ENCODE measurements at regions not wholly inside any gene's neighbourhood (a gene's known extent, or its start where the extent isn't known, plus 50 kb on each side); places are given as distances from the start of the nearest gene placed in this dataset.
"Not testable (repeated sequence)": the region's sequence is repeated elsewhere in the genome, so short reads cannot be mapped to it uniquely, and the experiment has no call there.

DNA sequence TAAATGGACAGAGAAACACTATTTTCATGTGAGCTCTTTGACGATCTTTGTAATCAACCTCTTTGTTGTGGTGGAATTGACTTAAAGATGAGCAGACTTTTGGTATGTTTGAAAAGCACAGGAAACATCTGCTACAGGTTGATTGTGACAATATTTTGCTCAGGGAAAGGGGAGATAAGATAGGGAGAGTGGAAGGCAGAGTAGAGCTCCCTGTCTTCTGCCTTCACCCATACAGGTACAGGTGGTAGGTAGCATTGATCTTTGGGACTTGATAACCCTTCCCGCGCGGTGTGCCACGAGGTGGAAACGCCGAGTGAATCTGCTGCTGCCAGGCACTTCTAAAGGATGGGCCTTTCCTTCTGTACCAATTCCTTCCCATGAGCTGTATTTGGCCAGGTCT lies 183.6 kb downstream of the UTRN start:
- ChIA-PET CTCF (no interaction called here), POLR2A (no interaction called here)
- H3K27me3 ChIP-seq (ENCODE audit: control insufficient read depth, insufficient read depth, low read length) = no peaks in the 10 kb centered on the region
- no peak for DNase-seq (ENCODE audit: low read depth, low spot score)
- peaks cover 6% of the 10 kb centered on the region; the same call in 1 of the 2 replicates for H3K9me3 ChIP-seq (ENCODE audit: control insufficient read depth, insufficient read depth, low read length)
- no peak for TF ChIP-seq CTCF (IDR thresholded peaks at IDR 0.05; ENCODE audit: low read depth, low read length)
- H3K27ac ChIP-seq (ENCODE audit: low read depth, low read length) = no peak overlapping the region
- H3K4me3 ChIP-seq (ENCODE audit: low read depth, low read length) = no peak overlapping the region

DNA sequence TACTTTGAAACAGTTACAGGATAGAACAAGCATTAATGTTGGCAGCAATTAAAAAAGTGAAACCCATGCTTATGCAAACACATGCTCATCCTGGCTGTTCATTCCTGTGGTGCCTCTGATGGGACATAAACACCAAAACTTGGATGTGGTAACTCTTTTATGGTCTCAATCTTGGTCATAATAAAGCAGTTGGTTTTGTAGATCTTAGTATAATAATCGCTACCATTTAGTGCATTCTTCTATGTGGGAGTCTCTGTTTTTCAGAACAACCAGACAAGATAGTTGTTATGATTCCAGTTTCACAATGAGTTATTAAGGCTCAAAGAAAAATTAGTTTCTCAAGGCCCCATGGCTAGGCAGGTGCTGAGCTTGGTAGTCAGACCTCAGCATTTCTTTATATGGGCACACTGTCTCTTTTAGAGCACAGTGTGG lies 184.0 kb downstream of the UTRN start:
- H3K9me3 ChIP-seq (ENCODE audit: control insufficient read depth, insufficient read depth, low read length) = peaks cover 6% of the 10 kb centered on the region; the same call in 1 of the 2 replicates
- no peak overlapping the region for H3K4me3 ChIP-seq (ENCODE audit: low read depth, low read length)
- no peaks in the 10 kb centered on the region for H3K27me3 ChIP-seq (ENCODE audit: control insufficient read depth, insufficient read depth, low read length)
- no peak overlapping the region for H3K27ac ChIP-seq (ENCODE audit: low read depth, low read length)
- DNase-seq (ENCODE audit: low read depth, low spot score) = no peak
- ChIA-PET CTCF (no interaction called here), POLR2A (no interaction called here)
- no peak for TF ChIP-seq CTCF (IDR thresholded peaks at IDR 0.05; ENCODE audit: low read depth, low read length)

GRCh38 chr6:144470201-144470600 lies 185.1 kb downstream of the UTRN start:
- H3K4me3 ChIP-seq (ENCODE audit: low read depth, low read length); H3K9me3 ChIP-seq (ENCODE audit: control insufficient read depth, insufficient read depth, low read length); H3K27ac ChIP-seq (ENCODE audit: low read depth, low read length); CTCF ChIA-PET; H3K27me3 ChIP-seq (ENCODE audit: control insufficient read depth, insufficient read depth, low read length); POLR2A ChIA-PET; DNase-seq (ENCODE audit: low read depth, low spot score): not testable (repeated sequence)

DNA sequence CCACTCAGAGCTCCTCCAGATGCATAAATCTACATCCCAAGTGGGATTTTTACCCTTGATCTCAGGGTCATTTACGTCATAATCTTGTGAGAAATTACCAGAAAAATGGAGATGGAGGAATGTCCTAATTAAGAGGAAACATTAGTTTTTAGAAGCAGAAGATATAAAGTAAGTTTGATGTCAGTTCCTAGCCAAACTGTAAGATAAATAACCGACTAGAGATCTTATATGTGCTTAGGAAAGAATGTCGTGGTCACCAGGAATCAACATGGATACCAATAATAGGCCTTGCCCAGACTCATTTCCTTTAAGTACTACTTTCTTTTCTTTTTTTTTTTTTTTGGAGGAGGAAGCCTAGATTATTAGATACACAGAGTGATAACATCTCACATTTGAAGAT lies 186.9 kb downstream of the UTRN start:
- Histone ChIP-seq H3K9me3 (ENCODE audit: control insufficient read depth, insufficient read depth, low read length) (peaks cover 6% of the 10 kb centered on the region; the same call in 1 of the 2 replicates), H3K27me3 (ENCODE audit: control insufficient read depth, insufficient read depth, low read length) (no peaks in the 10 kb centered on the region), H3K4me3 (ENCODE audit: low read depth, low read length) (no peak overlapping the region), H3K27ac (ENCODE audit: low read depth, low read length) (no peak overlapping the region)
- no peak for DNase-seq (ENCODE audit: low read depth, low spot score)
- CTCF ChIA-PET = no interaction called here
- POLR2A ChIA-PET = no interaction called here
- no peak for TF ChIP-seq CTCF (IDR thresholded peaks at IDR 0.05; ENCODE audit: low read depth, low read length)

- TF ChIP-seq CTCF (IDR thresholded peaks at IDR 0.05; ENCODE audit: low read depth, low read length) = no peak
- CTCF ChIA-PET = no interaction called here
- POLR2A ChIA-PET = no interaction called here
- DNase-seq (ENCODE audit: low read depth, low spot score) = no peak
- H3K9me3 ChIP-seq (ENCODE audit: control insufficient read depth, insufficient read depth, low read length) = peaks cover 6% of the 10 kb centered on the region; the same call in 1 of the 2 replicates
- H3K27ac ChIP-seq (ENCODE audit: low read depth, low read length) = no peak overlapping the region
- H3K27me3 ChIP-seq (ENCODE audit: control insufficient read depth, insufficient read depth, low read length) = no peaks in the 10 kb centered on the region
- no peak overlapping the region for H3K4me3 ChIP-seq (ENCODE audit: low read depth, low read length)
Measured at GRCh38 chr6:144474290-144474689, 189.2 kb downstream of the UTRN start.

DNA sequence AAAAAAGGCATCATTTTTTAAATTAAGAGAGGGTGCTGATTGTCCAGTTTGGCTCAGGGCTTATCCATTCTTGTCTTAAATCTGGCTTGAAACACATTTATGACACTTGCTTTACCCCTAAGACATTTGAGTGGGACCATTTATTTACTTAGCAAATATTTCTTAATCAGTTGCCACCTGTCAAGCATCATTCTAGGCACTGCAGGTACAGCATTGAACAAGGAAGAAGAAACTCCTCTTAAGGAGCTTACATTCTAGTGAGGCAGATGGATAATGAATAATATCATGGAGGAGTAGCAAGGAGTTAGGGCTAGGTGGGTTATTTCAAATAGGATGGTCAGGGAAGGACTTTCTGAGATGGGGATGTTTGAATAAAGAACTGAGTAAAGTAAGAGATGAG lies 189.8 kb downstream of the UTRN start:
- no peak overlapping the region for H3K4me3 ChIP-seq (ENCODE audit: low read depth, low read length)
- DNase-seq (ENCODE audit: low read depth, low spot score) = no peak
- no peak for TF ChIP-seq CTCF (IDR thresholded peaks at IDR 0.05; ENCODE audit: low read depth, low read length)
- CTCF ChIA-PET = interaction anchor here (0.6 kb wide), 1 partner anchor 47 kb away, joined by 3 read pairs; no protein-coding TSS in a partner anchor
- H3K27me3 ChIP-seq (ENCODE audit: control insufficient read depth, insufficient read depth, low read length) = no peaks in the 10 kb centered on the region
- H3K27ac ChIP-seq (ENCODE audit: low read depth, low read length) = no peak overlapping the region
- POLR2A ChIA-PET = no interaction called here
- peaks cover 5% of the 10 kb centered on the region; the same call in 1 of the 2 replicates for H3K9me3 ChIP-seq (ENCODE audit: control insufficient read depth, insufficient read depth, low read length)

Measured in AG04450 (cell line).